ENCODE measurements at regions not wholly inside any gene's neighbourhood (a gene's known extent, or its start where the extent isn't known, plus 50 kb on each side); places are given as distances from the start of the nearest gene placed in this dataset.

DNA sequence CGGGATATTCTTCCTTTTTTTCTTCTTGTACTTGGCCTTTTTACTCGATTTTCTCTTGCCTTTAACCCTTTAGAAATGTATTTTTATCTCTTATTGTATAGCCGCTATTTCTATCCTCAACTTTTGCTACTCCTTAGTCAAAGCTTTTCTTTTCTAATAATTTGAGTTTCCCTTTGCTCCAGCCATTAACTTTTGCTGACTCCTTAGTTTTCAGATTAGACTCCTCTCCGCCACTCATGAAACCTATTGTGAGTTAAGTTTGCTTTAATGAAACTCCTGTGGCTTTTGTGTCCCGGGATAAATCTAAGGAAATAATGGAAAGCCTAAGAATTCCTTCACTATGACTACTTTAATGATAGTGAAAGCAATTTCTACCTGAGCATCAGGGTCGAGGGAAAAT, 590.3 kb upstream of the CITED2 start:
- TF ChIP-seq, protein P1, sequence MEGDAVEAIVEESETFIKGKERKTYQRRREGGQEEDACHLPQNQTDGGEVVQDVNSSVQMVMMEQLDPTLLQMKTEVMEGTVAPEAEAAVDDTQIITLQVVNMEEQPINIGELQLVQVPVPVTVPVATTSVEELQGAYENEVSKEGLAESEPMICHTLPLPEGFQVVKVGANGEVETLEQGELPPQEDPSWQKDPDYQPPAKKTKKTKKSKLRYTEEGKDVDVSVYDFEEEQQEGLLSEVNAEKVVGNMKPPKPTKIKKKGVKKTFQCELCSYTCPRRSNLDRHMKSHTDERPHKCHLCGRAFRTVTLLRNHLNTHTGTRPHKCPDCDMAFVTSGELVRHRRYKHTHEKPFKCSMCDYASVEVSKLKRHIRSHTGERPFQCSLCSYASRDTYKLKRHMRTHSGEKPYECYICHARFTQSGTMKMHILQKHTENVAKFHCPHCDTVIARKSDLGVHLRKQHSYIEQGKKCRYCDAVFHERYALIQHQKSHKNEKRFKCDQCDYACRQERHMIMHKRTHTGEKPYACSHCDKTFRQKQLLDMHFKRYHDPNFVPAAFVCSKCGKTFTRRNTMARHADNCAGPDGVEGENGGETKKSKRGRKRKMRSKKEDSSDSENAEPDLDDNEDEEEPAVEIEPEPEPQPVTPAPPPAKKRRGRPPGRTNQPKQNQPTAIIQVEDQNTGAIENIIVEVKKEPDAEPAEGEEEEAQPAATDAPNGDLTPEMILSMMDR (IDR thresholded peaks at IDR 0.05; ENCODE audit: low read length), result no peak
- no peak for TF ChIP-seq EZH2 (IDR thresholded peaks at IDR 0.05; ENCODE audit: borderline replicate concordance, low read length)
